GM12874 (cell line): ENCODE measurements at regions not wholly inside any gene's neighbourhood (a gene's known extent, or its start where the extent isn't known, plus 50 kb on each side); places are given as distances from the start of the nearest gene placed in this dataset.

Experiments
- CTCF ChIP-seq: IDR thresholded peaks from 2 replicates; pipeline ENCODE4 v1.5.1; 2011; ENCODE audit warnings: low read depth, mild to moderate bottlenecking, control low read depth, low read length, moderate library complexity; ENCODE audit not compliant: insufficient read depth

DNA sequence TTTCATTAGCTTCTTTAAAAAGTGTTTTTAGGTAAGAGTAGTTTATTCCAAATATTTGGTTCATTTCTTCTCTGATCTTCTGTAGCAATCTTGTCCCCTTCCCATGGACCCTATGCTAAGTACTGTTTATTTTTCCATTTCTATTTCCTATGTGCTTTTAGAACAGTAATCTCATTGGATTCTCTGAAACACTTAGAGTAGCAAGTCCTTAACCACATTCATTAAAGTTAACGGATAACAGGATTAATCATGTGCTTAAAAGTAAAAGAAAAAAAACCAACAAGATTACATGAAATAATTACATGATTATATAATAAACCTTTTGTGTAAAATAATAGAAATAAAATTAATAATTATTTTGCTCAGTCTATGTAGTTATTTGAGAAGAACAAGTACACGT lies 929.7 kb downstream of the C4orf33 start:
- TF ChIP-seq CTCF, result no peak

DNA sequence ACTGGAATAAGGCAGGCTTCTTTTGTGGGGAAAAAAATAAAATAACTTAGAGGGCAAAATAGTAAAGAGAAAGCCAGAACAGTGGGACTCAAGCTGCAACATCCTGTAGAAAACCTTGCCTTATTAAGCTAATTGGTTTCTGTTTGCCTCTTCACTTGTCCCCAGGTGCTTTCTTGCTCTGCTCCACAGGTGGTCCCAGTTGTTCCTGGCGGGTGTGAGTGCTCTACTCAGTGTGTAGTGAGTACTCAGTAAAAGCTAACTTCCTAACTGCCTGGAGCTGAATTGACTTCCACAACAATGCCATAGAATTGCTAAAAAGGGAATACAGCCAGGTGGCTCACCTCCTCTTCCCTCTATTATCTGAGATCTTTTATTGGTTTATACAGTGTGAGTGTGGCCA lies 930.2 kb downstream of the C4orf33 start:
- TF ChIP-seq CTCF, result no peak

DNA sequence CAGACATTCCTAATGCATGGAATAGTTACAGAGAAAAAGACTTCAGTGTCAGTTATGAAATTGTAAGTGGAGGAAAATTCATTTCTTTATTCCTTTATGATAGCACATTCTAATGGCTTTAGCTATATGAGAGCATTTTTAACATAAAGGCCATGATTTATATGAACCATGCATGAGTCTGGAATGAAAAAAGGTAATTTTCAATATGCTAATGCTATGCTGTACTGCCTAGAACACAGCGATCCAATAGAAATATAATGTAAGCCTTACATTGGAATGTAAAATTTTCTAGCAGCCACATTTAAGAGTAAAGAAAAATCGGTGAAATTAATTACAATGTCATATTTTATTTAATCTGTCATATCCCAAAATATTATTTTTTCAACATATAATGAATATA lies 932.0 kb downstream of the C4orf33 start:
- no peak for TF ChIP-seq CTCF

DNA sequence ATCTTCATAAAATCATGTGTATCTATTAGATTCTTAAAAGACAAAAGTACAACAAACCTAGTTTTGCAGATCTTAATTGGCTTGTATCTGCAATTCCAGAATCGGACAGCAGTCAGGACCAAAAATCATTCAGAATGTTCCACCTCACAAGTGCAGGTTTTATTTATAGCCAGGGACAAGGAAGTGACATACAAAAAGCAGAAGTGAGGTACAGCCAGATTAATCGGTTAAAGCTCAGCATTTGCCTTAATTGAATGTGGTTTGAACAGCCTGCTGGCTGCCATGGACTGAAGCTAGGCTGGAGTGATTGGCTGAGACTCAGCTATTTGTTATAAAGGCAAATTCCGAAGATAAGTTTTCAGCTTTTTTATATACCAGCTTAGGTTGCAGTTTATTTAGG lies 932.6 kb downstream of the C4orf33 start:
- TF ChIP-seq CTCF, result no peak

DNA sequence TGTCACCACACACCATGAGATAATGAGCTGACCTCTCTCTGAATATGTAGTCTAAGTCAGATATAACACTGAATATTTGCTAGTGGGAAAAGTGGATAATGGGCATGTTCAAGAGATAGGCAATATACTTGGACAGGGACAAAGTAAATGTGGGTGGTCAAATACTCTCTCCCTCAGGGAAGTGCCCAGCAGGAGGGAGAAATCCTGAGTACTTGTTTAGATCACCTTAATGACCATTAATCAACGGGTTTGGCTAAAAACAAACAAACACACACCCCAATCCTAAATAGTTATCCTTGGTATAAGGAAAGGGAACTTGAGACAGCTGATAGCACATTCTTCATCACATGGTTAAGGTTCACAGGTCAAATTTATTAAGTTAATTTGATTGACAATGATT lies 933.5 kb downstream of the C4orf33 start:
- TF ChIP-seq CTCF, result no peak

GRCh38 chr4:130031858-130032257 lies 935.9 kb downstream of the C4orf33 start:
- TF ChIP-seq CTCF, result no peak

- TF ChIP-seq CTCF, result no peak
Measured at GRCh38 chr4:130034876-130035275, 938.9 kb downstream of the C4orf33 start.

- no peak for TF ChIP-seq CTCF
Measured at GRCh38 chr4:130035391-130035790, 939.4 kb downstream of the C4orf33 start.
